ENCODE measurements at regions not wholly inside any gene's neighbourhood (a gene's known extent, or its start where the extent isn't known, plus 50 kb on each side); places are given as distances from the start of the nearest gene placed in this dataset.
"Not testable (repeated sequence)": the region's sequence is repeated elsewhere in the genome, so short reads cannot be mapped to it uniquely, and the experiment has no call there.

- DNase-seq (ENCODE audit: low read depth in 2 of 2) = not testable (repeated sequence)
Observed at GRCh38 chr15:84421513-84422181, 179.2 kb upstream of the ZSCAN2 start.

- DNase-seq (ENCODE audit: low read depth in 2 of 2) = not testable (repeated sequence)
Observed at GRCh38 chr15:84425327-84425726, 175.5 kb upstream of the ZSCAN2 start.

GRCh38 chr15:84473305-84473877, 127.4 kb upstream of the ZSCAN2 start:
- not testable (repeated sequence) for DNase-seq (ENCODE audit: low read depth in 2 of 2)

GRCh38 chr15:84476364-84477033, 124.3 kb upstream of the ZSCAN2 start:
- DNase-seq (ENCODE audit: low read depth in 2 of 2) = not testable (repeated sequence)

DNA sequence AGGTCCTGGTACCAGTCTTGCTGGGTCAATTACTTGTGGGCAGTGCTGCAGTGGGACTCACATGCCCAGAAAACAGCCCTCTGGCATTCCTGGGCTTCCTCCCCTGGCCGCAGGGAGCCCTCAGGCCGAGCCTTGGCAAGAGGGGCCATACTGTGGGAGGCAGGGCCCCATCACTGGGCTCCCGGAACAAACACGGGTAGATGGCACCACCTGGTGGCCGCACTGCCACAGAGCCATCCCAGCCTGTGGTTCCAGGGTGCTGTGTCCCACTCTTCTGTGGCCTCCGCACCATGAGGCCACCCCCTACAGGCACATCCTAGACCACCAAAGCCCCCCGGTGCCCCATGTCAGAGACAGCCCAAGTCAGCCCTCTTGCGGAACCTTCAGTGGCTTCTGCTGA, 123.3 kb upstream of the ZSCAN2 start:
- DNase-seq (ENCODE audit: low read depth in 2 of 2) = not testable (repeated sequence)

GRCh38 chr15:84480174-84480681, 120.6 kb upstream of the ZSCAN2 start:
- not testable (repeated sequence) for DNase-seq (ENCODE audit: low read depth in 2 of 2)

- DNase-seq (ENCODE audit: low read depth in 2 of 2) = not testable (repeated sequence)
Observed at GRCh38 chr15:84483859-84484258, 117.0 kb upstream of the ZSCAN2 start.

DNA sequence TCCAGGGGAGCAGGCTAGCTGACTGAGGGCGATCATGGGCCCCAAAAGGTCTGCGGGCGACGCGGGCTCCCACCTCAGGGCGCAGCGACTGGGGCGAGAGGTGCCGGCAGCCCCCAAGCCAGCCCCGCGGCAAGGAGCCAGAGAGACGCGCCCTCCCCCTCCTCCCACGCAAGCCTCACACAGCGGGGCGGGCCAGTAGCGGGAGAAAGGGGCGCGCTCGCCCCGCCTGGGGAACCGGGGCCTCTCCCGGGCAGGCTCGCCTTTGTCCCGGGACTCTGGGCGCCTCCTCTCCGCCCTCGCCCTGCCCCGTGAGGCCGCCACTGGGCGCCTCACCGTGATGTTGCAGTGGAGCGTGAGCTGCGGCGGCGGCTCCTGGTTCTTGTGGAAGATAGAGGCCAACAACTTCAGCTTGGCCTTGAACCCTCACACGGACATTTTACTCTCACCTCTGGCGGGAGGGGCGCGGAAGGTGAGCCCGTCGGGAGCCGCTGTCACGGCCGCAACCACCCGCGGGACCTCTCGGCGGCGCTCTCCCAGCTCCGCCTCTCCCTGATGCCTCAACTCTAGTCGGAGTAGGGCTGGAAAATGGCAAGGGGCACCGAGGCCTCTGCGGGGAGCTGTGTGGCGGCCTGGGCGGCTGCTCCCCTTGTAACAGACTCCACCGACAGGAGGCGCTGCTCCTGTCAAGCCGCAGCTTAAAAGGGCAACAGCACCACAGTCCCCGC, 100.5 kb upstream of the ZSCAN2 start:
- DNase-seq (ENCODE audit: low read depth in 2 of 2) = peak; percentile 6 to 7

DNA sequence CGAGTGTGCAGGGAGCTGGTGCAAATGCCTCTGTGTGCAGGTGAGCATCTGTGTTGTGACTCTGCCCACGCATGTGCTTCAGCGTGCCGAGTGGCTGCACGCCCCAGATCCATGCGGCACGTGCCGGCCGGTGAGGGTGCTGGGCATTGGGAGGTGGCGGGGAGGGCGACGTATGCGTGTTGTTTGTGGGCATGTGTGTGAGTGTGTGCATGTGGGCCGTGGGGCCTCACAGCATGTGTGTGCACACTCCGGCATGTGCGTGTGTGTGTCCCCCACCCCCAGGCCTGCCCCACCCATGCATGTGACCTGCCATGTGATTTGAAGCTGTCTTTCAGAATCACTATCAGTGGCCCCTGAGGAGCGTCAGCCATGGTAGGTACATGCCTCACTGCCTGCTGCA, 97.7 kb upstream of the ZSCAN2 start:
- not testable (repeated sequence) for DNase-seq (ENCODE audit: low read depth in 2 of 2)

DNA sequence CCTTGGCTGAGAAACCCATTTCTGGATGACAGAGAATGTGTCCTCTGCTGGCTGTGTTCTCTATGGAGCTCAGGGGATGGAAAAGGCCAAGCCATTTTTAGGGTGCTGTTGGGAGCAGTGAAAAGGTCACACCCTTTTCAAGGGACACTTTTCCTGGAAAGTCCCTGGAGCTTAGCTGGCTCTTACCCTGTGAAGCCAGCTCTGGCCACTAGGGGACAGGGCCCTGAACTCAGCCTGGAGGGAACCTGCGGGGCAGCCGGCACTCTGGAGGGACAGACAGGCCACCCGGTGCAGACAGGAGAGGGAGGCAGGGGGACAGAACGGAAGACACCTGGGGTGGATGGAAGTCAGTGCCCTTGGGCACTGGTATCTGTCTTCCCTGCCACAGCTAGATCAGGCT, 95.3 kb upstream of the ZSCAN2 start:
- DNase-seq (ENCODE audit: low read depth in 2 of 2) = not testable (repeated sequence)

- not testable (repeated sequence) for DNase-seq (ENCODE audit: low read depth in 2 of 2)
Observed at GRCh38 chr15:84512324-84512723, 88.5 kb upstream of the ZSCAN2 start.

GRCh38 chr15:84516773-84517172, 84.0 kb upstream of the ZSCAN2 start:
- not testable (repeated sequence) for DNase-seq (ENCODE audit: low read depth in 2 of 2)

DNA sequence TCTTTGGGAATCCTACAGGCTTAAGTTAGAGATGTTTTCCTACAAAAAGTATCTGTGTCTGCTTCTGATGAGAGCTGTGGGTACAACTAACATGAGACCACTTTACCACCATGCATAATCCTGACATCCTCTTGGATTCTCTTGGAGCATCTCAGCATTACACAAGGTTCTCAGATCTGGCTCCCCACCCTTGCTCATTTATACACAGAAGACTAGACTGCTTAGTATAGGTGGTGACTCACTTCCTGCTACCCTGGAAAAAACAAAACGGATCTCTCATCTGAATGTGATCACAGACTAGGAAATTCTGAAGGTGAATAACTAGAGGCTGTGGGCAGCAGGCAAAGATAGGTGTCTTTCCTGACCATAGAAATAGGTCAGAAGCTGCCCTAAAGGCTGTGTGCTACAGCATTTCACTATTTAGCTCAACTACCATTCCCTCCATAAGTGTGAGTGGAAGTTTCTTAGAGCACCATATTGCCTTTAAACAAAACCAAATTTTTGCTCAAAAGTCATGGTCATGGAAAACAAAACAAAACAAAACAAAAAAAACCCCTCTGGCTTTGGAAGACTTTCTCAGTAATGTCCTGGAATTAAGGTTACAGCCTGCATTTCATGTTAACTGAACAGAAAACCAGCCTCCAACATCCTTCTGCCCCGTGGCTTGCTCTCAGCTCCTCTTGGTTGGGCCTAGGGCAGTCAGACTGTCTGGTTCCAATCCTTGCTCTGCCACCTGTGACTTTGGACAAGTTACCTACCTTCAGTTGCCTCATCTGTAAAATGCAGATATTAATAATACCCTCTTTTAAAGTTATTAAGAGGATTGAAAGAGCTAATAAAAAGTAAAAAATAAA, 75.1 kb upstream of the ZSCAN2 start:
- peak in 1 of 2 donors; percentile 0 for DNase-seq (ENCODE audit: low read depth in 2 of 2)

GRCh38 chr15:84530751-84531150, 70.1 kb upstream of the ZSCAN2 start:
- not testable (repeated sequence) for DNase-seq (ENCODE audit: low read depth in 2 of 2)

- not testable (repeated sequence) for DNase-seq (ENCODE audit: low read depth in 2 of 2)
Observed at GRCh38 chr15:84531223-84531622, 69.6 kb upstream of the ZSCAN2 start.

DNA sequence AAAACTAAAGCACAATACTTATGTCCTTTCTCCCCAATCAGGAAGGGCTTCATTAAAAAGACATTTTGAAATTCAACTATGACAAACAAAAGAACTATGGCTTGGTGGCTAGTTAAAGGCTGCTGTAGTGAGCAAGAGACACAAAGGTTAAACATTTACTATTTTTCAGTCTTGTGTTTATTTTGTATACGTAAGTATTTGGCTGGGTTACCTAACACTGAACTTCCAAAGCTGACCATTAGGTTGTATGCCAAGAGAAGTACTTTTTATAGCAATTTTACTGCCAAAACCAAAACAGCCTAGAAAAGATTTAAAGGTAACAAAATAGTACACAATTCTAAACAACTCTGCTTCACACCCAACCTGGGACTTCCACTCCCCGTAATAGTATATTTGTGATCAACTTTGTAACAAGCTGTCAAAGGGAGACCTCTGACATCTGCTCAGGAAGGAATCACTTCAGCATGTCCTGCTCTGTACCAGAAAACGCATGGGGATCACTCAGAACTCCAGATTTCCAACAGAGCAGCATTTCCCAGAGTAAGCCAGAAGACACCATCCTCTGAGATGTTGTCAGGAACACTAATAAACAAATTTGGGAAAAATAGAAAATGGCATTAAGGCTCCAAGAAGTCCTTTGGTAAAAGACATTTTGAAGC, 69.0 kb upstream of the ZSCAN2 start:
- not testable (repeated sequence) for DNase-seq (ENCODE audit: low read depth in 2 of 2)

- DNase-seq (ENCODE audit: low read depth in 2 of 2) = not testable (repeated sequence)
Observed at GRCh38 chr15:84533705-84534104, 67.1 kb upstream of the ZSCAN2 start.

- DNase-seq (ENCODE audit: low read depth in 2 of 2) = not testable (repeated sequence)
Observed at GRCh38 chr15:84534561-84535235, 66.1 kb upstream of the ZSCAN2 start.

GRCh38 chr15:84536181-84536580, 64.6 kb upstream of the ZSCAN2 start:
- DNase-seq (ENCODE audit: low read depth in 2 of 2) = not testable (repeated sequence)

- DNase-seq (ENCODE audit: low read depth in 2 of 2) = not testable (repeated sequence)
Observed at GRCh38 chr15:84544586-84544985, 56.2 kb upstream of the ZSCAN2 start.
